ENCODE measurements at regions not wholly inside any gene's neighbourhood (a gene's known extent, or its start where the extent isn't known, plus 50 kb on each side); places are given as distances from the start of the nearest gene placed in this dataset.

DNA sequence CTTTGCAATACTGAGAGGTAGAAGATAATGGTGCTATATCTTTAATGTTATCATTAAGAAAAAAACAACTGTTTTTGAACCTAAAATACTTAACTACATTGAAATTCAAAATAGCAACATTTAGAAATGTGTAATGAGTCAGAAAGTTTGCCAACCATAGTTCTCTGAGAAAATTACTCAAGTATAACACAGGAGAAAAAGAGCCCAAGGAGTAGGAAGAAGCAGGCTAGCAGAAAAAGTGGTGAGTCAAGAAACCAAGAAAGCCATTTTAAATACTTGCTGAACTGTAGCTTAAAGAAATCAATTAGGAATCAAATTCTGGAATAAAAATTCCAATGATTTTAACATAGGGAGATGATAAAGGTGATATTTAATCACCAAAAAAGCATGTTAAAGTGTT, 181.0 kb upstream of the RSPO3 start:
- TF ChIP-seq, protein P1, sequence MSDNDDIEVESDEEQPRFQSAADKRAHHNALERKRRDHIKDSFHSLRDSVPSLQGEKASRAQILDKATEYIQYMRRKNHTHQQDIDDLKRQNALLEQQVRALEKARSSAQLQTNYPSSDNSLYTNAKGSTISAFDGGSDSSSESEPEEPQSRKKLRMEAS (CRISPR knock-in tag; IDR thresholded peaks at IDR 0.05): no peak
- TF ChIP-seq, protein P2, sequence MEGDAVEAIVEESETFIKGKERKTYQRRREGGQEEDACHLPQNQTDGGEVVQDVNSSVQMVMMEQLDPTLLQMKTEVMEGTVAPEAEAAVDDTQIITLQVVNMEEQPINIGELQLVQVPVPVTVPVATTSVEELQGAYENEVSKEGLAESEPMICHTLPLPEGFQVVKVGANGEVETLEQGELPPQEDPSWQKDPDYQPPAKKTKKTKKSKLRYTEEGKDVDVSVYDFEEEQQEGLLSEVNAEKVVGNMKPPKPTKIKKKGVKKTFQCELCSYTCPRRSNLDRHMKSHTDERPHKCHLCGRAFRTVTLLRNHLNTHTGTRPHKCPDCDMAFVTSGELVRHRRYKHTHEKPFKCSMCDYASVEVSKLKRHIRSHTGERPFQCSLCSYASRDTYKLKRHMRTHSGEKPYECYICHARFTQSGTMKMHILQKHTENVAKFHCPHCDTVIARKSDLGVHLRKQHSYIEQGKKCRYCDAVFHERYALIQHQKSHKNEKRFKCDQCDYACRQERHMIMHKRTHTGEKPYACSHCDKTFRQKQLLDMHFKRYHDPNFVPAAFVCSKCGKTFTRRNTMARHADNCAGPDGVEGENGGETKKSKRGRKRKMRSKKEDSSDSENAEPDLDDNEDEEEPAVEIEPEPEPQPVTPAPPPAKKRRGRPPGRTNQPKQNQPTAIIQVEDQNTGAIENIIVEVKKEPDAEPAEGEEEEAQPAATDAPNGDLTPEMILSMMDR (IDR thresholded peaks at IDR 0.05): no peak
- TF ChIP-seq ATF3 (CRISPR knock-in tag; conservative IDR thresholded peaks at IDR 0.05) (no peak), ATF1 (CRISPR knock-in tag; IDR thresholded peaks at IDR 0.05) (no peak), IRF2 (CRISPR knock-in tag; IDR thresholded peaks at IDR 0.05; ENCODE audit: borderline replicate concordance, low read depth) (no peak), SMAD3 (CRISPR knock-in tag; IDR thresholded peaks at IDR 0.05; ENCODE audit: borderline replicate concordance) (no peak)

Data from WTC11 (cell line).